Parathyroid adenoma (tissue), 2 donors: ENCODE measurements at regions not wholly inside any gene's neighbourhood (a gene's known extent, or its start where the extent isn't known, plus 50 kb on each side); places are given as distances from the start of the nearest gene placed in this dataset.

ENCODE experiments used
- H2AFZ ChIP-seq: fragments of 300-600 bp; sonication (generic); one replicate; pipeline ENCODE4 v1.7.0; 2017; ENCODE audit warnings: antibody characterized with exemption, mild to moderate bottlenecking
- H3K27ac ChIP-seq: fragments of 300-600 bp; sonication (generic); one replicate; pipeline ENCODE4 v1.7.0; 2017
- H3K27me3 ChIP-seq: fragments of 300-600 bp; sonication (generic); one replicate; pipeline ENCODE4 v1.7.0; 2017; ENCODE audit warnings: low read length; ENCODE audit not compliant: control insufficient read depth, insufficient read depth
- H3K36me3 ChIP-seq: fragments of 300-600 bp; sonication (generic); one replicate; pipeline ENCODE4 v1.7.0; 2017; ENCODE audit warnings: low read length; ENCODE audit not compliant: control insufficient read depth, insufficient read depth
- H3K4me1 ChIP-seq: fragments of 300-600 bp; sonication (generic); one replicate; pipeline ENCODE4 v1.7.0; 2017; ENCODE audit warnings: control low read depth
- H3K4me2 ChIP-seq: fragments of 300-600 bp; sonication (generic); one replicate; pipeline ENCODE4 v1.7.0; 2017; ENCODE audit warnings: low read length
- H3K4me3 ChIP-seq: fragments of 300-600 bp; sonication (generic); one replicate; pipeline ENCODE4 v1.7.0; 2017; ENCODE audit warnings: low read depth, low read length
- H3K79me2 ChIP-seq: fragments of 300-600 bp; sonication (generic); one replicate; pipeline ENCODE4 v1.7.0; 2017; ENCODE audit warnings: control low read depth
- H3K9ac ChIP-seq: fragments of 300-600 bp; sonication (generic); one replicate; pipeline ENCODE4 v1.7.0; 2017; ENCODE audit warnings: mild to moderate bottlenecking
- H3K9me3 ChIP-seq: fragments of 300-600 bp; sonication (generic); one replicate; pipeline ENCODE4 v1.7.0; 2017; ENCODE audit warnings: low read length; ENCODE audit not compliant: control insufficient read depth
- TF ChIP-seq, protein P1 (sequence below): fragments of 300-600 bp; sonication (generic); IDR thresholded peaks from one replicate; pipeline ENCODE4 v1.7.0; 2017; ENCODE audit warnings: antibody characterized with exemption, mild to moderate bottlenecking
- donor health status: primary hyperparathyroidism.

DNA sequence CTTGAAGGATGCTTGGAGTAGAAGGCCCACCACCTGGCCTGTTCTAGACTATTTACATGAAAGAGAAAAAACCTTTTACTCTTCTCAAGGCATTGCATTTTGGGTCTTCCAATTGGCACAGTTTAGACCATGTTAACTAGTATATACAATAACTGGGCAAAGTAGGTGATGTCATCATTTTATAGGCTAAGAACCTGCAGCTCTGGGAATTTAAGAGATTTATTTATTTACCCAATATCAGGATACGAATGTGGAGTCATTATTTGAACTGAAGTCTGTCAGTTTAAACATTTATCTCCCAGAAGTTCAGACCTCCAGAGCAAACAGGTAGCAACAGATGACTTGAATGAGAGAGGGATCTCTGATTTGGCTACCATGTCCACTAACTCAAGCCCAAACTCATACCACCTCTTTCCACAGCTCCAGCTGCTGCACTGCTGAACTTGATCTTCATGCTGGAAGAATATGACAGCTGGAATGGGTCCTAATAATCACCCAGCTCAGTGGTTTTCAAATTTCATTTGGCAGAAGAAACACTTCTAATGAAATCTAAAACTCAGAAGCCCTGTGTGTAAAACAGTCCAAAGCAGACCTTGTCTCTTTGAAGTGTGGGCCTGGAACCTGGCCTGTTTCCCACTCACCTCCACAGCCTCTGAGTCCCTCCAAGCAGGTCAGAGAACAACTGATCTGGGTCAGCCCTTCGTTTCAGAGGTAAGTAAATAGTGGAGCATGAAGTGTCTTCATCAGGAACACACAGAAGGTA is 179.2 kb downstream of the EMP1 start:
- Histone ChIP-seq H3K9ac (no peak overlapping the region), H3K79me2 (no peaks in the 10 kb centered on the region), H3K9me3 (no peaks in the 10 kb centered on the region), H3K36me3 (no peaks in the 10 kb centered on the region), H2AFZ (no peak overlapping the region), H3K4me3 (no peak overlapping the region), H3K27me3 (no peaks in the 10 kb centered on the region), H3K27ac (no peak overlapping the region), H3K4me1 (no peaks in the 10 kb centered on the region), H3K4me2 (no peak overlapping the region)
- TF ChIP-seq, protein P1, sequence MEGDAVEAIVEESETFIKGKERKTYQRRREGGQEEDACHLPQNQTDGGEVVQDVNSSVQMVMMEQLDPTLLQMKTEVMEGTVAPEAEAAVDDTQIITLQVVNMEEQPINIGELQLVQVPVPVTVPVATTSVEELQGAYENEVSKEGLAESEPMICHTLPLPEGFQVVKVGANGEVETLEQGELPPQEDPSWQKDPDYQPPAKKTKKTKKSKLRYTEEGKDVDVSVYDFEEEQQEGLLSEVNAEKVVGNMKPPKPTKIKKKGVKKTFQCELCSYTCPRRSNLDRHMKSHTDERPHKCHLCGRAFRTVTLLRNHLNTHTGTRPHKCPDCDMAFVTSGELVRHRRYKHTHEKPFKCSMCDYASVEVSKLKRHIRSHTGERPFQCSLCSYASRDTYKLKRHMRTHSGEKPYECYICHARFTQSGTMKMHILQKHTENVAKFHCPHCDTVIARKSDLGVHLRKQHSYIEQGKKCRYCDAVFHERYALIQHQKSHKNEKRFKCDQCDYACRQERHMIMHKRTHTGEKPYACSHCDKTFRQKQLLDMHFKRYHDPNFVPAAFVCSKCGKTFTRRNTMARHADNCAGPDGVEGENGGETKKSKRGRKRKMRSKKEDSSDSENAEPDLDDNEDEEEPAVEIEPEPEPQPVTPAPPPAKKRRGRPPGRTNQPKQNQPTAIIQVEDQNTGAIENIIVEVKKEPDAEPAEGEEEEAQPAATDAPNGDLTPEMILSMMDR, result no peak

DNA sequence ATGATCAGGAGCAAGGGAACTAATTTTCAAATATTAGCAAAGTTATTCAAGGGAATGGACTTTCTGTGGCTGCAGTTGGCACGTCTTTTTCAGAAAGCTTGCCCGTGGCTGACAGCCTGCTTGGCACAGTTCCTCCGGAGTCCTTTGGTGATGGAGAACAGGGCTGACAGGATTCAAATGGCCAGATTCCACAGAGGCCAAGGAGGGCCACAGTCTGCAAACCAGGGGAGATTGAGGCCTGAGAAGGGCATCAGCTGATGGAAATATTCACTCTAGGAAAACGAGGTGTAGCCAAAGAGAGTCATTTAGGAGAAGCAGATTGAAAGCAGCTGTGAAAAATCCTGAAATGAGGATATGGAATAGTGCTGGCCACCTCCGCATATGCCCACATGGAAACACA is 178.3 kb downstream of the EMP1 start:
- no peak overlapping the region for H2AFZ ChIP-seq
- no peak overlapping the region for H3K4me2 ChIP-seq
- no peaks in the 10 kb centered on the region for H3K36me3 ChIP-seq
- no peaks in the 10 kb centered on the region for H3K79me2 ChIP-seq
- no peaks in the 10 kb centered on the region for H3K4me1 ChIP-seq
- no peaks in the 10 kb centered on the region for H3K9me3 ChIP-seq
- no peak overlapping the region for H3K27ac ChIP-seq
- no peak overlapping the region for H3K4me3 ChIP-seq
- H3K27me3 ChIP-seq, result no peaks in the 10 kb centered on the region
- TF ChIP-seq, protein P1, result no peak
- H3K9ac ChIP-seq, result no peak overlapping the region

DNA sequence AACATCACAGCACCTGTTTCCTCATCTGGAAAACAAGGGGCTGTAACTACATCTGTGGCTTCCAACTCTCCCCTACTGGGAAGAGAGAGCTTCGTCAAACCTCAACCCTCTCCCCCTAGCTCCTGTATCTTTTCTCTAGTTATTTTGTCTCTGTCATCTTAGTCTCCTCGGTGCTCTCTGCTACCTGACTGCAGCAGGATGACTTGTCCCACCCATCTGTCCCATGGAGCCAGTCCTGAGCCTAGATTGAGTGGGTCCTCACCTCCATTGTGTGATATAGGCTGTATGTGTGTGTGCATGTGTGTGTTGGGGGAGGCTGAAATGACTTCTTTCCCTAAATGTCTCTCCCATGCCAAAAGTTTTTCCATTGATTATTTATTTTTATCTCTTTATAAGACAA is 177.3 kb downstream of the EMP1 start:
- Histone ChIP-seq H2AFZ (no peak overlapping the region), H3K4me3 (no peak overlapping the region), H3K79me2 (no peaks in the 10 kb centered on the region), H3K9ac (no peak overlapping the region), H3K27ac (no peak overlapping the region), H3K4me2 (no peak overlapping the region), H3K9me3 (no peaks in the 10 kb centered on the region), H3K36me3 (no peaks in the 10 kb centered on the region), H3K4me1 (no peaks in the 10 kb centered on the region), H3K27me3 (no peaks in the 10 kb centered on the region)
- TF ChIP-seq, protein P1, result no peak

GRCh38 chr12:13373131-13373530 is 176.6 kb downstream of the EMP1 start:
- Histone ChIP-seq H3K4me2 (no peak overlapping the region), H3K36me3 (no peaks in the 10 kb centered on the region), H3K79me2 (no peaks in the 10 kb centered on the region), H3K27ac (no peak overlapping the region), H3K9me3 (no peaks in the 10 kb centered on the region), H3K4me3 (no peak overlapping the region), H3K9ac (no peak overlapping the region), H3K27me3 (no peaks in the 10 kb centered on the region), H3K4me1 (no peaks in the 10 kb centered on the region), H2AFZ (no peak overlapping the region)
- TF ChIP-seq, protein P1, result no peak

DNA sequence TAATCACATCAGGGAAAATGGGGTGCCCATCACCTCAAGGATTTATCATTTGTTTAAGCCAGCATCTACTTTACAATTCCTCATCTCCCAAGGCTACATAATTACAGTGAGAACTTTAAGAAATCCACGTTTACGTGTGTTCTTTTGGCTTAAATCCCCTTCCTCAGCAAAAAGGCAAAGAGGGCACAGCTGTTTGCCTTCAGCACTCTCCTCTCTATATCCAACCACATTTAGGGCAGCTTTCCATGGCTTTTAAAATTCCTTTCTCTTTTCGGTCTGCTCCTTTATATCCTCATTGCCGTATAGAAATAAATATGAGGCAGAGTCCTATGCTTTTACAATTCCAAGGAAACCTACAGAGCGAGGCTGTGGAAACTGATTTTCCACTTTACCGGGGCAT is 175.9 kb downstream of the EMP1 start:
- no peak overlapping the region for H2AFZ ChIP-seq
- no peaks in the 10 kb centered on the region for H3K27me3 ChIP-seq
- H3K79me2 ChIP-seq, result no peaks in the 10 kb centered on the region
- H3K36me3 ChIP-seq, result no peaks in the 10 kb centered on the region
- H3K4me2 ChIP-seq, result no peak overlapping the region
- no peaks in the 10 kb centered on the region for H3K4me1 ChIP-seq
- H3K9me3 ChIP-seq, result no peaks in the 10 kb centered on the region
- no peak overlapping the region for H3K9ac ChIP-seq
- H3K27ac ChIP-seq, result no peak overlapping the region
- no peak overlapping the region for H3K4me3 ChIP-seq
- TF ChIP-seq, protein P1, result no peak
